K562 (cell line): ENCODE measurements at regions not wholly inside any gene's neighbourhood (a gene's known extent, or its start where the extent isn't known, plus 50 kb on each side); places are given as distances from the start of the nearest gene placed in this dataset.

Source experiments
- ATAC-seq: fragments of 200-7000 bp; cut with Tn5 transposase; 3 replicates; pipeline ENCODE4 v1.9.1; 2020; ENCODE audit warnings: moderate library complexity
- BruUV-seq: library from RNA; stranded (reverse); fragments of 400-500 nt; replicated peaks from 2 replicates; lab custom pipeline; 2021; lab: Mats Ljungman, UMichigan
- CTCF ChIA-PET: fragments of 300-600 bp; formaldehyde crosslinking; extraction: SDS; loops from one replicate; lab custom pipeline; 2021; ENCODE audit warnings: low intra/inter-chr PET ratio; lab: Yijun Ruan, JAX
- POLR2A ChIA-PET: fragments of 300-600, 350-650 bp; sonication (Branson Sonifier 250); formaldehyde crosslinking; extraction: SDS; loops from one replicate; lab custom pipeline; 2021; ENCODE audit warnings: antibody characterized with exemption, inconsistent platforms; lab: Yijun Ruan, JAX
- DNase-seq, 4 experiments: peaks; one replicate each; pipeline versions ENCODE4 v3.0.0 to v3.0.0-alpha.2; 2011 to 2018; ENCODE audit warnings: low spot score in 3 of 4, mixed read lengths in 3 of 4; ENCODE audit errors: extremely low read depth in 1 of 4
- FAIRE-seq: peaks from 2 replicates; lab custom pipeline; 2011; peaks lifted over from hg19 to GRCh38; lab: Jason Lieb, UNC
- H2AFZ ChIP-seq: 2 replicates; pipeline ENCODE4 v1.6.0; 2011; ENCODE audit warnings: low read depth, low read length, control low read depth, inconsistent platforms
- H3K27ac ChIP-seq: fragments of 200-600 bp; 3 replicates; pipeline ENCODE4 v1.8.0; 2011; ENCODE audit warnings: low read depth, mild to moderate bottlenecking, control low read depth, inconsistent platforms, low read length, moderate library complexity, mixed read lengths; ENCODE audit errors: extremely low read depth
- H3K27me3 ChIP-seq, 2 experiments: fragments of 300-600 bp in 1 of 2; 2 replicates in 1 of 2; 3 replicates in 1 of 2; pipeline versions ENCODE4 v1.6.0 to v1.8.0; 2011; ENCODE audit warnings: inconsistent platforms in 2 of 2, low read length in 2 of 2, mild to moderate bottlenecking in 1 of 2, mixed read lengths in 1 of 2, moderate library complexity in 1 of 2; ENCODE audit not compliant: control insufficient read depth in 2 of 2, insufficient read depth in 2 of 2
- H3K36me3 ChIP-seq: fragments of 300-600 bp; 3 replicates; pipeline ENCODE4 v1.8.0; 2011; ENCODE audit warnings: mild to moderate bottlenecking, low read length, inconsistent platforms; ENCODE audit not compliant: control insufficient read depth, insufficient read depth
- H3K4me1 ChIP-seq, 2 experiments: fragments of 200-600 bp in 1 of 2; replicated peaks in 1 of 2; 2 replicates in 1 of 2; 3 replicates in 1 of 2; pipeline versions ENCODE4 v1.5.1 to v1.8.0; 2011; ENCODE audit warnings: inconsistent platforms in 2 of 2, low read length in 2 of 2, mild to moderate bottlenecking in 1 of 2, mixed read lengths in 1 of 2, moderate library complexity in 1 of 2; ENCODE audit not compliant: control insufficient read depth in 2 of 2, insufficient read depth in 2 of 2
- H3K4me2 ChIP-seq: 2 replicates; pipeline ENCODE4 v1.6.1; 2011; ENCODE audit warnings: low read length, control low read depth, inconsistent platforms, mixed read lengths; ENCODE audit not compliant: insufficient read depth
- H3K4me3 ChIP-seq: fragments of 200-600 bp; sonication (generic), shearing (Covaris generic); 2 replicates; pipeline ENCODE4 v1.5.1; 2016; ENCODE audit warnings: control low read depth, inconsistent platforms
- H3K79me2 ChIP-seq: fragments of 200-600 bp; 3 replicates; pipeline ENCODE4 v1.8.0; 2011; ENCODE audit warnings: low read length, inconsistent platforms; ENCODE audit not compliant: control insufficient read depth, insufficient read depth
- H3K9ac ChIP-seq, 2 experiments: 2 replicates each; pipeline versions ENCODE4 v1.6.0 to v1.6.1; 2011; ENCODE audit warnings: low read depth in 2 of 2, low read length in 2 of 2, control low read depth in 1 of 2, inconsistent platforms in 1 of 2, mild to moderate bottlenecking in 1 of 2, mixed read lengths in 1 of 2; ENCODE audit not compliant: insufficient read depth in 1 of 2
- H3K9me1 ChIP-seq: one replicate; pipeline ENCODE4 v1.6.0; 2011; ENCODE audit warnings: inconsistent platforms, mild to moderate bottlenecking, low read length, moderate library complexity; ENCODE audit not compliant: control insufficient read depth, insufficient read depth
- H3K9me3 ChIP-seq: replicated peaks from 2 replicates; pipeline ENCODE4 v1.5.1; 2011; ENCODE audit warnings: low read depth, low read length, inconsistent platforms; ENCODE audit not compliant: control insufficient read depth, insufficient read depth
- H4K20me1 ChIP-seq: replicated peaks from 2 replicates; pipeline ENCODE4 v1.6.1; 2011; ENCODE audit warnings: low read length, inconsistent platforms, mixed read lengths; ENCODE audit not compliant: control insufficient read depth, insufficient read depth
- ARID1B ChIP-seq: fragments of 450-650 bp; IDR thresholded peaks from 2 replicates; pipeline ENCODE4 v1.6.1; 2016; ENCODE audit warnings: antibody characterized with exemption, mild to moderate bottlenecking, inconsistent platforms
- CBX5 ChIP-seq: IDR thresholded peaks from 2 replicates; pipeline ENCODE4 v1.6.1; 2014; ENCODE audit warnings: low read depth, borderline replicate concordance
- CREBBP ChIP-seq: IDR thresholded peaks from one replicate; pipeline ENCODE4 v1.6.1; 2012; ENCODE audit warnings: low read depth, mild to moderate bottlenecking, control low read depth, inconsistent platforms, low read length
- FOXJ3 ChIP-seq: sonication (generic); formaldehyde crosslinking; IDR thresholded peaks from 2 replicates; pipeline ENCODE4 v1.4.0; 2020; ENCODE audit warnings: mild to moderate bottlenecking, missing genetic modification reagents
- GABPA ChIP-seq: fragments of 200-800 bp; sonication (Bioruptor generic); conservative IDR thresholded peaks from 2 replicates; pipeline ENCODE4 v1.6.1; 2016; ENCODE audit warnings: low read depth, missing genetic modification characterization, missing compliant biosample characterization
- GABPB1 ChIP-seq: sonication (generic); formaldehyde crosslinking; IDR thresholded peaks from 2 replicates; pipeline ENCODE4 v1.8.0; 2022; ENCODE audit warnings: mild to moderate bottlenecking, missing genetic modification reagents
- ILF3 ChIP-seq: fragments of 450-650 bp; IDR thresholded peaks from 2 replicates; pipeline ENCODE4 v1.6.1; 2018; ENCODE audit warnings: antibody characterized with exemption, mild to moderate bottlenecking, moderate library complexity, borderline replicate concordance
- JUNB ChIP-seq: fragments of 450-650 bp; formaldehyde crosslinking; conservative IDR thresholded peaks from 2 replicates; pipeline ENCODE4 v1.4.0; 2020; ENCODE audit warnings: mild to moderate bottlenecking
- PHB ChIP-seq: fragments of 250-450 bp; sonication (Bioruptor Pico); IDR thresholded peaks from 2 replicates; pipeline ENCODE4 v1.5.0; 2021
- PML ChIP-seq: IDR thresholded peaks from 2 replicates; pipeline ENCODE4 v1.6.1; 2012; ENCODE audit warnings: low read length, inconsistent platforms
- RCOR1 ChIP-seq, 2 experiments: IDR thresholded peaks; 2 replicates each; pipeline ENCODE4 v1.6.1; 2012; ENCODE audit warnings: low read depth in 2 of 2, low read length in 2 of 2, borderline replicate concordance in 1 of 2, improper control_type of control experiment in 1 of 2
- TEAD2 ChIP-seq: fragments of 450-650 bp; IDR thresholded peaks from 2 replicates; pipeline ENCODE4 v1.6.1; 2016; ENCODE audit warnings: missing genetic modification characterization, control low read depth, missing compliant biosample characterization
- ZKSCAN8 ChIP-seq: fragments of 200-800 bp; sonication (Bioruptor generic); IDR thresholded peaks from 2 replicates; pipeline ENCODE4 v1.6.1; 2016; ENCODE audit warnings: missing genetic modification characterization, missing compliant biosample characterization
- ZNF121 ChIP-seq: sonication (generic); formaldehyde crosslinking; conservative IDR thresholded peaks from 2 replicates; pipeline ENCODE4 v1.8.0; 2022; ENCODE audit warnings: missing genetic modification reagents
- ZNF280A ChIP-seq: fragments of 450-650 bp; IDR thresholded peaks from 2 replicates; pipeline ENCODE4 v1.6.1; 2018; ENCODE audit warnings: mild to moderate bottlenecking, low read depth; ENCODE audit not compliant: partially characterized antibody
- ZSCAN32 ChIP-seq: fragments of 450-650 bp; formaldehyde crosslinking; IDR thresholded peaks from 2 replicates; pipeline ENCODE4 v1.4.0; 2020; ENCODE audit warnings: mild to moderate bottlenecking, moderate library complexity
- WGBS: fragments of 100-300 bp; shearing (Covaris generic); methylation state at CpG from one replicate; pipeline ENCODE4 v1.1.6; 2016; ENCODE audit warnings: low coverage, mixed read lengths; ENCODE audit not compliant: insufficient coverage; ENCODE audit errors: missing lambda C conversion rate; 5-methylcytosine and 5-hydroxymethylcytosine counted together
- in situ Hi-C: fragments of 300-500 bp; cut with MboI; formaldehyde crosslinking; loops from 4 replicates; pipeline ENCODE4 v1.15.0; 2018; ENCODE audit warnings: inconsistent platforms, mixed read lengths
- intact Hi-C: fragments of 100-400 bp; cut with micrococcal nuclease; formaldehyde crosslinking; loops from 2 replicates; pipeline ENCODE4 v1.14.2; 2022
- TF ChIP-seq, protein P1 (sequence below): sonication (generic); formaldehyde crosslinking; IDR thresholded peaks from 2 replicates; pipeline ENCODE4 v1.8.1; 2023; ENCODE audit warnings: mild to moderate bottlenecking, missing genetic modification reagents
- TF ChIP-seq, protein P2 (sequence below): fragments of 450-650 bp; IDR thresholded peaks from 2 replicates; pipeline ENCODE4 v1.6.1; 2016; ENCODE audit warnings: low read depth, mild to moderate bottlenecking, moderate library complexity
- TF ChIP-seq, protein P3 (sequence below): fragments of 250-450 bp; sonication (Bioruptor Pico); IDR thresholded peaks from 2 replicates; pipeline ENCODE4 v1.6.1; 2021; ENCODE audit warnings: mild to moderate bottlenecking

DNA sequence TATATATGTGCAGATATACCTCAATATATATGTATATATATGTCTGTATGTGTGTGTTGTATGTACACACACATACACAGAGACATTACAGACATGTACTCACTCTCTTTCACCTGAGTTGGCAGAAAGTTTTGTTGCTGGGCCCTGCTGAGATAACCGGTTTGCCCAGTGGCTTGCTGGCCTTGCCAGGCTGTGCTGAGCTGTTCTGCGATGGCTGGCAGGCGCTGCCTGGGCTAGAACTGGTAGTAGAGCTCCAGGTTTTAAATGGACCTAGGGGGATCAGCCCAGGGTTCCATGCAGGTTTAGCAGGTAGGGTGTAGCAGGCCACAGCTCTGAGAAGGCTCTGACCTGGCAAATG lies 394.3 kb downstream of the GADD45G start:
- ChIA-PET CTCF (no interaction called here), POLR2A (interaction anchor here (0.6 kb wide), 1 partner anchor 16 kb away, joined by 3 read pairs; no protein-coding TSS in a partner anchor)
- ATAC-seq = no peak
- FAIRE-seq = no peak
- no peak overlapping the region for H3K4me2 ChIP-seq
- H3K79me2 ChIP-seq = no peaks in the 10 kb centered on the region
- BruUV-seq = no TSS peak
- H3K27ac ChIP-seq = no peak overlapping the region
- no peak for DNase-seq
- in situ Hi-C loops = no loop called here
- H3K27me3 ChIP-seq = peaks cover 0 to 12% of the 10 kb centered on the region in 2 experiments; a peak in 1 of 5 replicates
- 0% methylated on average over 3 of the region's 3 CpGs for whole genome bisulfite sequencing
- 0 out of 2 replicates have a peak, but pooled peaks cover 3% of the 10 kb centered on the region for H4K20me1 ChIP-seq
- H2AFZ ChIP-seq = no peak overlapping the region
- no peaks in the 10 kb centered on the region for H3K9me1 ChIP-seq
- H3K9ac ChIP-seq = no peak overlapping the region
- no peaks in the 10 kb centered on the region for H3K9me3 ChIP-seq
- no peaks in the 10 kb centered on the region for H3K36me3 ChIP-seq
- no peak overlapping the region for H3K4me3 ChIP-seq
- H3K4me1 ChIP-seq = no peaks in the 10 kb centered on the region
- intact Hi-C loops = no loop called here
- TF ChIP-seq RCOR1 (IDR thresholded peaks at IDR 0.05; ENCODE audit: borderline replicate concordance in 1 of 2, low read depth in 2 of 2, low read length in 2 of 2) = no peak
- TF ChIP-seq ZNF280A = no peak
- no peak for TF ChIP-seq CBX5
- TF ChIP-seq, protein P1, sequence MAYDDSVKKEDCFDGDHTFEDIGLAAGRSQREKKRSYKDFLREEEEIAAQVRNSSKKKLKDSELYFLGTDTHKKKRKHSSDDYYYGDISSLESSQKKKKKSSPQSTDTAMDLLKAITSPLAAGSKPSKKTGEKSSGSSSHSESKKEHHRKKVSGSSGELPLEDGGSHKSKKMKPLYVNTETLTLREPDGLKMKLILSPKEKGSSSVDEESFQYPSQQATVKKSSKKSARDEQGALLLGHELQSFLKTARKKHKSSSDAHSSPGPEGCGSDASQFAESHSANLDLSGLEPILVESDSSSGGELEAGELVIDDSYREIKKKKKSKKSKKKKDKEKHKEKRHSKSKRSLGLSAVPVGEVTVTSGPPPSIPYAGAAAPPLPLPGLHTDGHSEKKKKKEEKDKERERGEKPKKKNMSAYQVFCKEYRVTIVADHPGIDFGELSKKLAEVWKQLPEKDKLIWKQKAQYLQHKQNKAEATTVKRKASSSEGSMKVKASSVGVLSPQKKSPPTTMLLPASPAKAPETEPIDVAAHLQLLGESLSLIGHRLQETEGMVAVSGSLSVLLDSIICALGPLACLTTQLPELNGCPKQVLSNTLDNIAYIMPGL = no peak
- no peak for TF ChIP-seq GABPB1 (CRISPR knock-in tag)
- TF ChIP-seq, protein P2, sequence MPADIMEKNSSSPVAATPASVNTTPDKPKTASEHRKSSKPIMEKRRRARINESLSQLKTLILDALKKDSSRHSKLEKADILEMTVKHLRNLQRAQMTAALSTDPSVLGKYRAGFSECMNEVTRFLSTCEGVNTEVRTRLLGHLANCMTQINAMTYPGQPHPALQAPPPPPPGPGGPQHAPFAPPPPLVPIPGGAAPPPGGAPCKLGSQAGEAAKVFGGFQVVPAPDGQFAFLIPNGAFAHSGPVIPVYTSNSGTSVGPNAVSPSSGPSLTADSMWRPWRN = no peak
- no peak for TF ChIP-seq ARID1B
- no peak for TF ChIP-seq ZSCAN32
- TF ChIP-seq PHB (CRISPR knock-in tag) = no peak
- no peak for TF ChIP-seq ILF3
- TF ChIP-seq TEAD2 (tag) = no peak
- no peak for TF ChIP-seq ZNF121 (CRISPR knock-in tag)
- no peak for TF ChIP-seq ZKSCAN8 (CRISPR knock-in tag)
- no peak for TF ChIP-seq JUNB (CRISPR knock-in tag)
- TF ChIP-seq GABPA (tag) = no peak
- no peak for TF ChIP-seq FOXJ3 (CRISPR knock-in tag)
- TF ChIP-seq, protein P3, sequence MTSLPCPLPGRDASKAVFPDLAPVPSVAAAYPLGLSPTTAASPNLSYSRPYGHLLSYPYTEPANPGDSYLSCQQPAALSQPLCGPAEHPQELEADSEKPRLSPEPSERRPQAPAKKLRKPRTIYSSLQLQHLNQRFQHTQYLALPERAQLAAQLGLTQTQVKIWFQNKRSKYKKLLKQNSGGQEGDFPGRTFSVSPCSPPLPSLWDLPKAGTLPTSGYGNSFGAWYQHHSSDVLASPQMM = no peak
- no peak for TF ChIP-seq CREBBP
- TF ChIP-seq PML = no peak
